Right atrium auricular region (tissue), 2 donors: ENCODE measurements at regions not wholly inside any gene's neighbourhood (a gene's known extent, or its start where the extent isn't known, plus 50 kb on each side); places are given as distances from the start of the nearest gene placed in this dataset.

Experiments
- DNase-seq: peaks from one replicate; pipeline ENCODE4 v3.0.0-alpha.2; 2019; ENCODE audit warnings: low spot score
- H3K27ac ChIP-seq, 2 donors: fragments of 200-600 bp; sonication (generic); 1 replicate in 1 of 2; 2 replicates in 1 of 2; pipeline ENCODE4 v1.5.1; 2016 to 2019
- H3K27me3 ChIP-seq, 2 donors: fragments of 200-600 bp; sonication (generic); one replicate each; pipeline versions ENCODE4 v1.5.1 to v1.6.0; 2017 to 2019
- H3K36me3 ChIP-seq: fragments of 200-600 bp; sonication (generic); one replicate; pipeline ENCODE4 v1.5.1; 2016
- H3K4me1 ChIP-seq, 2 donors: fragments of 200-600 bp; sonication (generic); one replicate each; pipeline versions ENCODE4 v1.5.1 to v1.6.0; 2017 to 2019
- H3K4me3 ChIP-seq, 2 donors: fragments of 200-600 bp; sonication (generic); 1 replicate in 1 of 2; 2 replicates in 1 of 2; pipeline ENCODE4 v1.5.1; 2017 to 2019; ENCODE audit warnings: mild to moderate bottlenecking in 1 of 2, moderate library complexity in 1 of 2
- H3K9me3 ChIP-seq, 2 donors: fragments of 200-600 bp; sonication (generic); one replicate each; pipeline ENCODE4 v1.5.1; 2019
- CTCF ChIP-seq, 2 donors: fragments of 200-600 bp; sonication (generic); IDR thresholded peaks; one replicate each; pipeline ENCODE4 v1.5.1; 2019; ENCODE audit warnings: antibody characterized with exemption in 2 of 2

GRCh38 chr7:46186131-46186530 lies 265.1 kb upstream of the IGFBP3 start:
- no peak for DNase-seq
- Histone ChIP-seq H3K27ac (no peak overlapping the region), H3K27me3 (no peaks in the 10 kb centered on the region), H3K4me3 (no peak overlapping the region), H3K4me1 (no peaks in the 10 kb centered on the region), H3K9me3 (no peaks in the 10 kb centered on the region), H3K36me3 (no peaks in the 10 kb centered on the region)
- no peak for TF ChIP-seq CTCF (IDR thresholded peaks at IDR 0.05)

GRCh38 chr7:46179061-46179610 lies 258.1 kb upstream of the IGFBP3 start:
- TF ChIP-seq CTCF (IDR thresholded peaks at IDR 0.05) = no peak
- Histone ChIP-seq H3K4me3 (no peak overlapping the region), H3K36me3 (no peaks in the 10 kb centered on the region), H3K27ac (no peak overlapping the region), H3K4me1 (peaks cover 0 to 2% of the 10 kb centered on the region in 2 donors), H3K27me3 (no peaks in the 10 kb centered on the region), H3K9me3 (no peaks in the 10 kb centered on the region)
- no peak for DNase-seq

- H3K9me3 ChIP-seq = no peaks in the 10 kb centered on the region
- no peak for TF ChIP-seq CTCF (IDR thresholded peaks at IDR 0.05)
- peaks cover 0 to 7% of the 10 kb centered on the region in 2 donors for H3K4me1 ChIP-seq
- no peaks in the 10 kb centered on the region for H3K36me3 ChIP-seq
- H3K4me3 ChIP-seq = no peak overlapping the region
- H3K27ac ChIP-seq = no peak overlapping the region
- no peaks in the 10 kb centered on the region for H3K27me3 ChIP-seq
- no peak for DNase-seq
Observed at GRCh38 chr7:46178661-46179060, 257.6 kb upstream of the IGFBP3 start.

GRCh38 chr7:46177821-46178220 lies 256.7 kb upstream of the IGFBP3 start:
- no peak for DNase-seq
- Histone ChIP-seq H3K9me3 (no peaks in the 10 kb centered on the region), H3K27me3 (no peaks in the 10 kb centered on the region)

GRCh38 chr7:46175221-46175620 lies 254.1 kb upstream of the IGFBP3 start:
- Histone ChIP-seq H3K9me3 (no peaks in the 10 kb centered on the region), H3K36me3 (no peaks in the 10 kb centered on the region), H3K4me3 (no peak overlapping the region), H3K27ac (no peak overlapping the region), H3K27me3 (no peaks in the 10 kb centered on the region), H3K4me1 (peaks cover 0 to 13% of the 10 kb centered on the region in 2 donors)
- no peak for TF ChIP-seq CTCF (IDR thresholded peaks at IDR 0.05)
- DNase-seq = no peak

More at GRCh38 chr7:46177821-46178220, 256.7 kb upstream of the IGFBP3 start:
- Histone ChIP-seq H3K4me3 (no peak overlapping the region), H3K27ac (no peak overlapping the region), H3K36me3 (no peaks in the 10 kb centered on the region), H3K4me1 (peaks cover 0 to 13% of the 10 kb centered on the region in 2 donors)
- TF ChIP-seq CTCF (IDR thresholded peaks at IDR 0.05) = no peak

GRCh38 chr7:46174196-46174580 lies 253.1 kb upstream of the IGFBP3 start:
- Histone ChIP-seq H3K4me1 (peaks cover 0 to 13% of the 10 kb centered on the region in 2 donors), H3K27ac (peak overlapping the region in 1 of 2 donors; percentile 18), H3K27me3 (no peaks in the 10 kb centered on the region)

More at GRCh38 chr7:46174196-46174580, 253.1 kb upstream of the IGFBP3 start:
- Histone ChIP-seq H3K9me3 (no peaks in the 10 kb centered on the region), H3K36me3 (no peaks in the 10 kb centered on the region), H3K4me3 (no peak overlapping the region)
- TF ChIP-seq CTCF (IDR thresholded peaks at IDR 0.05) = no peak
- DNase-seq = no peak
